Urinary bladder (tissue), 3 donors: ENCODE measurements at regions not wholly inside any gene's neighbourhood (a gene's known extent, or its start where the extent isn't known, plus 50 kb on each side); places are given as distances from the start of the nearest gene placed in this dataset.
"Not testable (repeated sequence)": the region's sequence is repeated elsewhere in the genome, so short reads cannot be mapped to it uniquely, and the experiment has no call there.

ENCODE experiments used
- DNase-seq: peaks from one replicate; pipeline ENCODE4 v3.0.0-alpha.2; 2015; ENCODE audit errors: extremely low spot score
- H3K27ac ChIP-seq: one replicate; pipeline ENCODE4 v1.5.1; 2013; ENCODE audit warnings: low read depth, mild to moderate bottlenecking, moderate library complexity
- H3K36me3 ChIP-seq: one replicate; pipeline ENCODE4 v1.6.1; 2013; ENCODE audit warnings: mild to moderate bottlenecking, moderate library complexity; ENCODE audit not compliant: insufficient read depth
- H3K4me1 ChIP-seq: one replicate; pipeline ENCODE4 v1.6.1; 2013; ENCODE audit warnings: mild to moderate bottlenecking, moderate library complexity; ENCODE audit not compliant: insufficient read depth
- H3K4me3 ChIP-seq: one replicate; pipeline ENCODE4 v1.5.1; 2013; ENCODE audit warnings: low read depth, low read length
- WGBS: extraction: QIAGEN DNeasy Blood & Tissue Kit; methylation state at CpG from one replicate; pipeline ENCODE4 v1.1.7; 2013; 5-methylcytosine and 5-hydroxymethylcytosine counted together
- donor health status: healthy with polysubstance abuse.
- donor health status: healthy.

DNA sequence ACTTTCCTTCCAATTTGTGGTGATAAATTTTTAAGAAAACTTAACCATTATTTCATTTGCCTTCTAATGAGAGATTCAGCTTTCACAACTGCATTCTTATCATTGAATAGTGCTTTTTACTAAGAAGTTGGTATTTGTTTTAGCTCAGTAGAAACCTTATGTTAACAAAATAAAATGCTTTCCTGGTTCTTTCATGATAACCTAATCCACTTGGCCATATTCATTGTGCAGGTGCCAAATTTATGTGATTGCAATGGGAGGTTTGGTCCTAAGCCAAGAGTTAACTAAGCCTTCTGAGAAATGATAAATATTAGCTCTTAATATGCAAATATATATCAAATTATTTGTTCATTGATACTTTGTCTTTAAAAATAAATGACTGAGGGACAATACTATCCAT is 141.1 kb upstream of the TLE4 start:
- H3K27ac ChIP-seq: no peak overlapping the region
- no peaks in the 10 kb centered on the region for H3K36me3 ChIP-seq
- no peaks in the 10 kb centered on the region for H3K4me1 ChIP-seq
- H3K4me3 ChIP-seq: no peak overlapping the region
- no peak for DNase-seq

DNA sequence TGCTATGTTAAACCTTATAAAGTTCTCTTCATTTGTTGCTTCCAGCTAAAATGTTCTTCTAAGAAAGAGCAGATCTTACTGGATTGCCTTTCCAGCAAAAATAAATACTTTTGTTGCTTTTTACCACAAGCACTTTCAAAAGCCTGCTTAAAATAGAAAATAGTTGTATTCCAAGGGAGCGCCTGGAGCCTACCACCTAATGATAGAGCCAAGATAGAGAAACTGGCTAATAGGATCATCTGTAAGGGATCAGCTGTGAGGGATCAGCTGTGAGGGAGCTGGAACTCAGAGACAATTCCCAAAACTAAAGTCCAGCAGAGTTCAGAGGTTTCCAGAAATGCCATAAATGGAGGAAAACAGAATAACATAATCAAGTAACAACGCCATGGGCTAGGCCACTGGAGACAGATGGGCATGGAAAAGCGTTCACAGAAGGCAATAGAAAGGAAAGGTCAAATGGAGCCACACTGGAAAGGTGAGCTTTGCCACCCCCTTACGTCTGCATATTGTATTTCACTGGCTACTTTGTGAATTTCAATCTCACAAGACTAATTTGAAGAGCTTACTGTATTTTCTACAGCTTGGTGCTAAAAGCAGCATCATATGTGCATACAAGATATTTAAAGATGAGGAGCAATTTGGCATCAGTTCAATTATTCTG is 140.6 kb upstream of the TLE4 start:
- Histone ChIP-seq H3K36me3 (no peaks in the 10 kb centered on the region), H3K4me1 (no peaks in the 10 kb centered on the region), H3K27ac (no peak overlapping the region), H3K4me3 (no peak overlapping the region)
- no peak for DNase-seq
- 57% methylated on average over 4 of the region's 4 CpGs for WGBS

DNA sequence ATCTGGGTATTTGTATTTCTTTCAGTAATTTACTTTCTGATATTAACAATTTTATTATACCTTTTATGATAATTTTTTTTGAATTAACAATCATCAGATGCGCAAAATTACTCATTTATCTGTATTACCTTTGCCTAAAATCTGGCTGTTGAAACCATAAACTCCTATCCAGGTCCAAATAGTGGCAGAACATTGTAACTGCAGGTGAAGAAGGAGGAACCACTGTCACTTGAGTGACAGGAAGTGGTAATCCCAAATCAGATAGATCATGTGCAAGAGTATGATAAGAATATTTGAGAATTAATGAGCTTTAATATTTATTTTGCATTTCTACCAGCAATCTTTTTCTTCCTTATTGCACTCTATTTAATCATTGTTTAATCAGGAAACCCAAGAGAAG is 139.3 kb upstream of the TLE4 start:
- Histone ChIP-seq H3K27ac (no peak overlapping the region), H3K4me1 (no peaks in the 10 kb centered on the region), H3K36me3 (no peaks in the 10 kb centered on the region), H3K4me3 (no peak overlapping the region)
- DNase-seq: no peak
- WGBS: 97% methylated on average over 1 of the region's 1 CpG

DNA sequence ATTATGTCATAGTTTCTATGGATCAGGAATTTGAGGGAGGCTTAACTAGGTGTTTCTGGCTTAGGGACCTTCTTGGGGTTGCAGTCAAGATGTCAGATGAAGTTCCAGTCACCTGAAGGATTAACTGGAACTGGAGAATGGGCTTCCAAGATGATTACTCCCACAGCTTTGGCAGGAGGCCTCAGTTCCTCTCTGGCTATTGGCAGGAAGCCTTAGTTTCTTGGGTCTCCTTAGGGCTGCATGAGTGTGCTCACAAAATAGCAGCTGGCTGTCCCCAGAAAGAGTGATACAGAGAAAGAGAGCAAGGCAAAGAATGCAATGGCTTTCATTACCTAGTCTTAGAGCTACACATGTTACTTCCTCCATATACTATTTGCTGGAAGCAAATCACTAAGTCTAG is 138.1 kb upstream of the TLE4 start:
- Histone ChIP-seq H3K4me3 (no peak overlapping the region), H3K36me3 (no peaks in the 10 kb centered on the region), H3K4me1 (no peaks in the 10 kb centered on the region), H3K27ac (no peak overlapping the region)
- no peak for DNase-seq

DNA sequence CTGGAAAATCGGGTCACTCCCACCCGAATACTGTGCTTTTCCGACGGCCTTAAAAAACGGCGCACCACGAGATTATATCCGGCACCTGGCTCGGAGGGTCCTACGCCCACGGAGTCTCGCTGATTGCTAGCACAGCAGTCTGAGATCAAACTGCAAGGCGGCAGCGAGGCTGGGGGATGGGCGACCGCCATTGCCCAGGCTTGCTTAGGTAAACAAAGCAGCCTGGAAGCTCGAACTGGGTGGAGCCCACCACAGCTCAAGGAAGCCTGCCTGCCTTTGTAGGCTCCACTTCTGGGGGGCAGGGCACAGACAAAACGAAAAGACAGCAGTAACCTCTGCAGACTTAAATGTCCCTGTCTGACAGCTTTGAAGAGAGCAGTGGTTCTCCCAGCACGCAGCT is 132.5 kb upstream of the TLE4 start:
- H3K27ac ChIP-seq, DNase-seq, H3K4me1 ChIP-seq, H3K36me3 ChIP-seq, H3K4me3 ChIP-seq: not testable (repeated sequence)
- WGBS: 24% methylated on average over 19 of the region's 19 CpGs

DNA sequence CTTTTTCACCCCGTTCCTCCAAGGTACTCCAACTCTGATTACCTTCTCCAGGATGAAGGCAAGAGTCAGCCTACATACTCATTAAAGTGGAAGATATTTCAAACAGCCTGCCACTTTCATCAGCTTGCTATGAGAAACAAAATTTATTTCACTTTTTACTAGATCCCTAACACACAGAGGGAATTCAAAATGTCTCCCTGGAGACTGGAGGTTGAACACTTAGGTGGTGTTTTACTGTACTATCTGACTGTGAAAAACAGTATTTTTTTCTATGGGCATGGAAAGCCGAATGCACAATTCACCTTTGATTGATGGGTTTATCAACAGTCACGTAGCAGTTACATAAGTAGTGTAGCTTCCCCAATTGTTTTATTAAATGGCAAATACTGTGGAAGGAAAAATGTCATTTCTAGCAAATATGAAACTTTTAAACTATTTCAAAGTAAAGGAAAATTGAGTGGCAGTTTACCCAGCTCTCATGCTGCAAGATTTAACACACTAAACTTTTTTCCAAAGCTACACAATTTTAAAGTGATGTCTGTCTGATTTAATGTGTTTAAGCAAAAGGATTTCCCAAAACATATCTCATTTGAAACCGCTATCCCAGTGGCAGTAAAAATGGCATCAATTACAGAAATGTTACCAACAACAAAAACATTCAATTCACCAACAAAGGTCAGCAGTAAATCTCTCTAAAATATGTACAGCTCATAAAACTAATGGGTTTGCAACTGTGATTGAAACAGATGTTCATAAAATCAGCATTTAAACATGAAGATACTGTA is 125.0 kb upstream of the TLE4 start:
- 41% methylated on average over 4 of the region's 4 CpGs for WGBS
- no peaks in the 10 kb centered on the region for H3K4me1 ChIP-seq
- no peaks in the 10 kb centered on the region for H3K36me3 ChIP-seq
- no peak overlapping the region for H3K4me3 ChIP-seq
- H3K27ac ChIP-seq: no peak overlapping the region
- DNase-seq: no peak

DNA sequence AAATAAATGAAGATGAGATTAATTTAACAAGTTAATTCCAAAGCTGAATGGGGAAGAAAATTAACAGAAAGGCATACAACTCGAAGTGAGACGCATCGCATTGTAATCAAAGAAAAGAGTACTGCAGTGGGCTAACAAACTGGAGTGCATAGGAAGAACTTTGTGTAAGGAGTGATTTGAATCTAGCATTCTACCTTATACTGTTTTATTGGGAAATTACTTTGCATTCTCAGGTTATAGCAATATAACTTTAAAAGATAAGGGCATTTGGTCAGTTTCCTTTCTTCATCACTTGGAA is 124.5 kb upstream of the TLE4 start:
- Histone ChIP-seq H3K4me1 (no peaks in the 10 kb centered on the region), H3K27ac (no peak overlapping the region), H3K4me3 (no peak overlapping the region), H3K36me3 (no peaks in the 10 kb centered on the region)
- WGBS: 78% methylated on average over 3 of the region's 3 CpGs
- DNase-seq: no peak

DNA sequence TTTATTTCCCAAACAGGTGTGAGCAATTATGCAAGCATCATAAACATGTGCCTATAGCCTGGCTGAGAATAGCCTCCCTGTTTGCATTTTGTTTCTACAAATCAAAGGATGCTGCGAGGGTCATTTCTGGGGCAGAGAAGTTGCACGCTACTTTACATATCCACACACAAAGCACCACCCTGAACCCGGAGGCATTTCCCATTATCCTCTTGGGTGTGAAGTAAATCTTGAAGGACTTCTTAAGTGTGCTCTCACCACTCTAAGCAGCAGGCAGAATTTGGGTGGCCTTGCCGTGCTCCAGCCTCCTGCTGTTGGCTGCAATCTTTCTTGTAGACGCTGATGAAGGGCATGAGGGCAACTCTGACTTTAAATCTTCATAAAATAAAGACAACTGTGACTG is 124.0 kb upstream of the TLE4 start:
- Histone ChIP-seq H3K4me3 (no peak overlapping the region), H3K36me3 (no peaks in the 10 kb centered on the region), H3K27ac (no peak overlapping the region), H3K4me1 (no peaks in the 10 kb centered on the region)
- no peak for DNase-seq
- WGBS: 44% methylated on average over 5 of the region's 5 CpGs

DNA sequence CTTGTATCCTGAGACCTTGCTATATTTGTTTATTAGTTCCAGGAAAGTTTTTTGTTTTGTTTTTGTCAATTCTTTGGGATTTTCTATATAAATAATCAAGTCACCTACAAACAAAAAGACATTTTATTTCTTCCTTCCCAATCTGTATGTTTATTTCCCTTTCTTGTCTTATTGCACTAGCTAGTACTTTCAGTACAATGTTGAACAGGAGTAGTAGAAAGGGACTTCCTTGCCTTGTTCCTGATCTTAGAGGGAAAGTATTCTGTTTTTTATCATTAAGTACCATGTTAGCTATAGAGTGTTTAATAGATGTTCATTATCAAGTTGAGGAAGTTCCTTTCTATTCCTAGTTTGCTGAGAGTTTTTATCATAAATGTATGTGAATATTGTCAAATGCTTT is 119.5 kb upstream of the TLE4 start:
- no peaks in the 10 kb centered on the region for H3K4me1 ChIP-seq
- H3K27ac ChIP-seq: no peak overlapping the region
- no peaks in the 10 kb centered on the region for H3K36me3 ChIP-seq
- no peak for DNase-seq
- H3K4me3 ChIP-seq: no peak overlapping the region

DNA sequence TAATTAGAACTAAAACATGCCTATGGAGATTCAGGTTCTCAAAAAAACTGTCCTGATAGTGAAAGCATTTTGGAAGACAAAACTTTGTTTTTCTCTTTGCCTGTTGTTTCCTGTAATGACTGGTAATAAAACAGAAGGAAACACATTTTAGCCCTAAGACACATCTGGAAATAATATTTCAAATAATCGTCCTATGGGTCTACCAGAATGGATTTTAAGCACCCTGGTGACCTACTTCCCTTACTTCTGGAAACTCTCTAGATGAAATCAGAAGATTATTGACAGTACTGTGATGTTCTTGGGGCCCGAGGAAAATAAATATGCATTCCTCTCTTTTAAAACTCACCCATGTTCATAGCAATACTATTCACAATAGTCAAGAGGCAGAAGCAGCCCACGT is 110.1 kb upstream of the TLE4 start:
- Histone ChIP-seq H3K4me3 (no peak overlapping the region), H3K4me1 (no peaks in the 10 kb centered on the region), H3K27ac (no peak overlapping the region), H3K36me3 (no peaks in the 10 kb centered on the region)
- DNase-seq: no peak
- WGBS: 39% methylated on average over 3 of the region's 3 CpGs

DNA sequence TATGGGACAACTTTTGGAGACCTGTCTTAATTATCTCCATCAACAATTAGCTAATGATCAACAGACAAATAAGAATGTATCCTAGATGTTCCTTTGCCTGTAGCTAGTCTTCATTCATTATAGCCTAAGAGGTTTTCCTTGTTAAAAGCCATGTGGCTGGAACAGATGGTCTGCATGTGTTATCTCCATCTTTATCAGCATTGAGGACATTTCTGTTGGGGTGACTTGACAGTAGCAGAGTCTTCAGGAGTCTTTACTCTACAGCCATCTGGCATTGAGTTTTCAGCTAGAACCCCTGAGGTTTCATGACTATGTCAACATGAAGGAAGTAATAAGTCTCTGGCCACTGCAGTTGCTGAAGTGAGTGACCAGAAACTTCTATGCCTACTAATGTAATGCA is 106.6 kb upstream of the TLE4 start:
- H3K4me3 ChIP-seq: no peak overlapping the region
- H3K36me3 ChIP-seq: no peaks in the 10 kb centered on the region
- H3K4me1 ChIP-seq: no peaks in the 10 kb centered on the region
- no peak for DNase-seq
- no peak overlapping the region for H3K27ac ChIP-seq

DNA sequence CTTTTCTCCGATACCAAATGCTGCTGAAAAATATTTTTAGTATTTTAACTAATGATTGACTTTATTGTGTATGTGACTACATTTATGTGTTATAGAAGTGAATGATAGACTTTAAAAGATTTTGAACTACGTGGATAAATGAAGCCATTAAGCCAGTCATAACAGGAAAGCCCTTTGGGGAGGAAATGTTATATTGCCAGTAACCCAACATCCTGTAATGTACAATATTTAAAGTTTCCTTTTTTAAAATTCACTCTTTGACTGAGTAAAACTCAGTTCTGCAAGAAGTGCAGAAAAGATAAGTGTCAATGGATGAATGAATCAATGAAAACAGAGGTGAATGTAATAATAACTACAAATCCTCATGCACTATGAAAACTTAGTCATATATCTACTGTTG is 102.6 kb upstream of the TLE4 start:
- WGBS: 76% methylated on average over 2 of the region's 2 CpGs
- H3K4me3 ChIP-seq: no peak overlapping the region
- no peak for DNase-seq
- H3K4me1 ChIP-seq: no peaks in the 10 kb centered on the region
- no peak overlapping the region for H3K27ac ChIP-seq
- H3K36me3 ChIP-seq: no peaks in the 10 kb centered on the region

DNA sequence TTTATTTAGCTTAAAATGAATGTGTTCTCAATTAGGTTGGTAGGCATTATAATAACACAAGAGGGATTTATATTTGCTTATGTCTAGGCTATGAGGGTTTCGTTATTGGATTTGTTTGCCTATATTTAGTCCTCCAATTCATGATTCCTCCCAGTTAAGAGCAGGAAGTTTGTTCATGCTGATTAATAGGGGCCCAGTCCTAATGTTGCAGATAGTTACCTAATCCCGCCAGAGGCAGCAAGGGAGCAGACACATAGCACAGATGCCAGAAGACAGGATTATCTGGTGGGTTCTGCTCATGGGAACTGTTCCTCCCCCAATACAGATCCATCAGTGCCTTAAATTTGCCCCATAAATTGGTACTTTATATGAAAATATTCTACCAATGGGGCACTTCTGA is 100.8 kb upstream of the TLE4 start:
- WGBS: 89% methylated on average over 2 of the region's 2 CpGs

DNA sequence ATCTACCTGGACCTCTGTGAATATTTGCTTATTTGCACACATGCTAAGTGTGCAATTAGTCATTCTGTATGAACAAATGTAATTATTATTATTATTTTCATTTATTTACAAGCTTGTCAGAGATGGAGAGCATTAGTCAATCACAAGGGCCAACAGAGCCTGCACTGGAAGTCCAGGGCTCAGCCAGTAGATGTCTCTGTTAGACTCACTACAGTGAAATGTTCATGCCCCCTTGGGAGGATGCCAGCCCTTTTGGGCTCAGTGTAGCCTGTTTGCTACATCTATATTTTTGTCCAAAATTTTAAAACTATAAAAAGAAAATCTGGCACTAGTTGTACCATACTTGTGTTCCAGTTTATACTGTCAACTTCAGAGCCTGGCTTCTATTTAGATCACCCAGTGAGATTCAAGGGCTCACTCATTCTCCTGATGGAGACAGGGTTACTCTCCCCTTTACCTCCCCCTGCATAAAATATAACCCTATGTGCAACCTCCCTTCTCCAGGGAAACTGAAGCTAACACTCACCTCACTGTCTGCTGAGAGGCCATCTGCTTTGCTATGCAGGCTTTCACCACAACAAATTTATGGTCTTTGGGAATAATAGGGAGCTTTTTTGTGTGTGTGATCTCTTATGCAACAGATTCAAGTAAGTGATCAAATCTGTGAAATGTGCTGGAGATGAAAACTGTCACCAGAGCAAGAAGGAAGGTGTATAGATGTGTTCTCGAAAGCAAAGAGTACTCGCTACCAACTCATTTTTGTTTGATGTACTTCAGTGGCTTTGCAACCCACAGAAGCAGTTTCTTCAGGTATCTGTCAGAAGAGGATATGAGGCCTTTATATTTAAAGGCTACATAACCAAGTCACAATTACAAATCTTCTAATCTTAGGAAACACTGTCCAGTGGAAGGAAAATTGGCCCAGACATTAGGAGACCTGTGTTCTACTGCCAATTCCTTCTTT is 99.9 kb upstream of the TLE4 start:
- Histone ChIP-seq H3K4me3 (no peak overlapping the region), H3K36me3 (no peaks in the 10 kb centered on the region), H3K4me1 (no peaks in the 10 kb centered on the region), H3K27ac (no peak overlapping the region)
- no peak for DNase-seq
- 88% methylated on average over 2 of the region's 2 CpGs for WGBS

More for the DNA sequence above, 100.8 kb upstream of the TLE4 start:
- DNase-seq: no peak
- Histone ChIP-seq H3K4me3 (no peak overlapping the region), H3K4me1 (no peaks in the 10 kb centered on the region), H3K27ac (no peak overlapping the region), H3K36me3 (no peaks in the 10 kb centered on the region)
